ENCODE measurements at regions not wholly inside any gene's neighbourhood (a gene's known extent, or its start where the extent isn't known, plus 50 kb on each side); places are given as distances from the start of the nearest gene placed in this dataset.

- no peak for DNase-seq
Observed at GRCh38 chr10:36345807-36346206, 703.7 kb upstream of the FZD8 start.

- no peak for DNase-seq
Observed at GRCh38 chr10:36345175-36345533, 703.1 kb upstream of the FZD8 start.

- no peak for DNase-seq
Observed at GRCh38 chr10:36344240-36345174, 702.4 kb upstream of the FZD8 start.

GRCh38 chr10:36342781-36343180 lies 700.7 kb upstream of the FZD8 start:
- no peak for DNase-seq

- DNase-seq = no peak
Observed at GRCh38 chr10:36341471-36341870, 699.4 kb upstream of the FZD8 start.

GRCh38 chr10:36336315-36336714 lies 694.2 kb upstream of the FZD8 start:
- DNase-seq = no peak

GRCh38 chr10:36333446-36333845 lies 691.4 kb upstream of the FZD8 start:
- DNase-seq = no peak

- DNase-seq = no peak
Observed at GRCh38 chr10:36332926-36333325, 690.8 kb upstream of the FZD8 start.

- no peak for DNase-seq
Observed at GRCh38 chr10:36331121-36331520, 689.0 kb upstream of the FZD8 start.

- DNase-seq = no peak
Observed at GRCh38 chr10:36325815-36326214, 683.7 kb upstream of the FZD8 start.

GRCh38 chr10:36324831-36325230 lies 682.7 kb upstream of the FZD8 start:
- DNase-seq = no peak

GRCh38 chr10:36313142-36313541 lies 671.0 kb upstream of the FZD8 start:
- no peak for DNase-seq

GRCh38 chr10:36303896-36304295 lies 661.8 kb upstream of the FZD8 start:
- no peak for DNase-seq

GRCh38 chr10:36302086-36302485 lies 660.0 kb upstream of the FZD8 start:
- DNase-seq = no peak

- no peak for DNase-seq
Observed at GRCh38 chr10:36301539-36301938, 659.4 kb upstream of the FZD8 start.

GRCh38 chr10:36301139-36301538 lies 659.0 kb upstream of the FZD8 start:
- DNase-seq = no peak

- no peak for DNase-seq
Observed at GRCh38 chr10:36283827-36284226, 641.7 kb upstream of the FZD8 start.

GRCh38 chr10:36281831-36282331 lies 639.8 kb upstream of the FZD8 start:
- no peak for DNase-seq

GRCh38 chr10:36280890-36281499 lies 638.9 kb upstream of the FZD8 start:
- no peak for DNase-seq

- no peak for DNase-seq
Observed at GRCh38 chr10:36280321-36280741, 638.2 kb upstream of the FZD8 start.

- no peak for DNase-seq
Observed at GRCh38 chr10:36278176-36278575, 636.1 kb upstream of the FZD8 start.

- DNase-seq = no peak
Observed at GRCh38 chr10:36277459-36277858, 635.4 kb upstream of the FZD8 start.

- DNase-seq = no peak
Observed at GRCh38 chr10:36271627-36272340, 629.7 kb upstream of the FZD8 start.

- no peak for DNase-seq
Observed at GRCh38 chr10:36269222-36269621, 627.1 kb upstream of the FZD8 start.
